ENCODE measurements at regions not wholly inside any gene's neighbourhood (a gene's known extent, or its start where the extent isn't known, plus 50 kb on each side); places are given as distances from the start of the nearest gene placed in this dataset.

GRCh38 chr3:10561162-10561945, 56.0 kb upstream of the ATP2B2 start:
- ChIA-PET CTCF (interaction anchor here (1.0 to 2.0 kb wide), 2 partner anchors 8 to 16 kb away, joined by 3 to 6 read pairs; no protein-coding TSS in a partner anchor), POLR2A (no interaction called here)
- no peak overlapping the region for H3K4me3 Mint-ChIP-seq
- no peaks in the 10 kb centered on the region for H3K4me1 Mint-ChIP-seq
- no peak for DNase-seq (ENCODE audit: low spot score)
- H3K27me3 Mint-ChIP-seq (ENCODE audit: low read depth) = peaks cover 12% of the 10 kb centered on the region
- H3K27ac Mint-ChIP-seq = no peak overlapping the region
- ATAC-seq = no peak
- no peaks in the 10 kb centered on the region for H3K36me3 Mint-ChIP-seq
- peaks cover 8% of the 10 kb centered on the region; the same call in 1 of the 2 replicates for H3K9me3 Mint-ChIP-seq
- no peak for TF ChIP-seq CBFB (CRISPR knock-in tag; IDR thresholded peaks at IDR 0.05; ENCODE audit: low read depth)
- TF ChIP-seq NR3C1 (CRISPR knock-in tag; conservative IDR thresholded peaks at IDR 0.05; ENCODE audit: low read depth) = no peak
- TF ChIP-seq USF1 (CRISPR knock-in tag; IDR thresholded peaks at IDR 0.05) = no peak
- TF ChIP-seq E2F1 (CRISPR knock-in tag; IDR thresholded peaks at IDR 0.05) = no peak
- TF ChIP-seq SMAD4 (CRISPR knock-in tag; IDR thresholded peaks at IDR 0.05) = no peak
- TF ChIP-seq PREB (CRISPR knock-in tag; IDR thresholded peaks at IDR 0.05; ENCODE audit: borderline replicate concordance) = no peak
- TF ChIP-seq ELF4 (CRISPR knock-in tag; IDR thresholded peaks at IDR 0.05; ENCODE audit: low read depth) = no peak
- no peak for TF ChIP-seq TP53 (CRISPR knock-in tag; IDR thresholded peaks at IDR 0.05)
- TF ChIP-seq NFATC4 (CRISPR knock-in tag; IDR thresholded peaks at IDR 0.05) = no peak

- TF ChIP-seq CDX4 (CRISPR knock-in tag; IDR thresholded peaks at IDR 0.05; ENCODE audit: borderline replicate concordance) = no peak
- TF ChIP-seq ETV6 (CRISPR knock-in tag; IDR thresholded peaks at IDR 0.05) = no peak
- no peak for TF ChIP-seq ZNF423 (CRISPR knock-in tag; IDR thresholded peaks at IDR 0.05)
- TF ChIP-seq FOXP4 (CRISPR knock-in tag; IDR thresholded peaks at IDR 0.05) = no peak
- TF ChIP-seq ZBTB21 (CRISPR knock-in tag; IDR thresholded peaks at IDR 0.05; ENCODE audit: borderline replicate concordance) = no peak
- TF ChIP-seq MAX (CRISPR knock-in tag; IDR thresholded peaks at IDR 0.05) = no peak
- TF ChIP-seq RELA (CRISPR knock-in tag; IDR thresholded peaks at IDR 0.05; ENCODE audit: borderline replicate concordance) = no peak
- TF ChIP-seq ZNF512 (CRISPR knock-in tag; IDR thresholded peaks at IDR 0.05; ENCODE audit: borderline replicate concordance) = no peak
- no peak for TF ChIP-seq RORB (CRISPR knock-in tag; IDR thresholded peaks at IDR 0.05)
- no peak for TF ChIP-seq ESRRA (CRISPR knock-in tag; IDR thresholded peaks at IDR 0.05; ENCODE audit: borderline replicate concordance)
- no peak for TF ChIP-seq ELF4 (CRISPR knock-in tag; IDR thresholded peaks at IDR 0.05; ENCODE audit: low read depth)
- no peak for TF ChIP-seq ZNF281 (CRISPR knock-in tag; IDR thresholded peaks at IDR 0.05)
- no peak for TF ChIP-seq ZNF416 (CRISPR knock-in tag; IDR thresholded peaks at IDR 0.05)
- no peak overlapping the region for H3K4me3 Mint-ChIP-seq
- no peak for ATAC-seq
- no peaks in the 10 kb centered on the region for H3K36me3 Mint-ChIP-seq
- H3K9me3 Mint-ChIP-seq = peaks cover 8% of the 10 kb centered on the region; the same call in 1 of the 2 replicates
- peaks cover 12% of the 10 kb centered on the region for H3K27me3 Mint-ChIP-seq (ENCODE audit: low read depth)
- no peak overlapping the region for H3K27ac Mint-ChIP-seq
- no peaks in the 10 kb centered on the region for H3K4me1 Mint-ChIP-seq
- no peak for DNase-seq (ENCODE audit: low spot score)
- POLR2A ChIA-PET = no interaction called here
- CTCF ChIA-PET = no interaction called here
These were observed 56.7 kb upstream of the ATP2B2 start for GRCh38 chr3:10561946-10562560.
